ENCODE measurements at regions not wholly inside any gene's neighbourhood (a gene's known extent, or its start where the extent isn't known, plus 50 kb on each side); places are given as distances from the start of the nearest gene placed in this dataset.

- Histone ChIP-seq H3K27ac (no peak overlapping the region), H3K36me3 (no peaks in the 10 kb centered on the region), H3K4me1 (no peaks in the 10 kb centered on the region), H3K9me3 (no peaks in the 10 kb centered on the region), H3K27me3 (no peaks in the 10 kb centered on the region), H3K4me3 (no peak overlapping the region)
- intact Hi-C loops (cut with DNase I) = no loop called here
- no peak for TF ChIP-seq CTCF (IDR thresholded peaks at IDR 0.05)
- DNase-seq (ENCODE audit: low spot score in 2 of 2) = no peak
Observed at GRCh38 chr4:187364401-187364800, 631.2 kb upstream of the ZFP42 start.

- H3K36me3 ChIP-seq = no peaks in the 10 kb centered on the region
- H3K27me3 ChIP-seq = no peaks in the 10 kb centered on the region
- TF ChIP-seq CTCF (IDR thresholded peaks at IDR 0.05) = no peak
- no peak for DNase-seq (ENCODE audit: low spot score in 2 of 2)
- no peaks in the 10 kb centered on the region for H3K9me3 ChIP-seq
- H3K4me3 ChIP-seq = no peak overlapping the region
- intact Hi-C loops (cut with DNase I) = no loop called here
- H3K27ac ChIP-seq = no peak overlapping the region
- H3K4me1 ChIP-seq = no peaks in the 10 kb centered on the region
Observed at GRCh38 chr4:187364851-187365250, 630.7 kb upstream of the ZFP42 start.

- no peak overlapping the region for H3K4me3 ChIP-seq
- no peaks in the 10 kb centered on the region for H3K27me3 ChIP-seq
- TF ChIP-seq CTCF (IDR thresholded peaks at IDR 0.05) = no peak
- intact Hi-C loops (cut with DNase I) = no loop called here
- H3K27ac ChIP-seq = no peak overlapping the region
- no peaks in the 10 kb centered on the region for H3K9me3 ChIP-seq
- DNase-seq (ENCODE audit: low spot score in 2 of 2) = no peak
- no peaks in the 10 kb centered on the region for H3K4me1 ChIP-seq
- H3K36me3 ChIP-seq = no peaks in the 10 kb centered on the region
Observed at GRCh38 chr4:187366530-187366929, 629.0 kb upstream of the ZFP42 start.

- no peak overlapping the region for H3K27ac ChIP-seq
- H3K4me3 ChIP-seq = no peak overlapping the region
- no peaks in the 10 kb centered on the region for H3K9me3 ChIP-seq
- TF ChIP-seq CTCF (IDR thresholded peaks at IDR 0.05) = no peak
- intact Hi-C loops (cut with DNase I) = no loop called here
- no peak for DNase-seq (ENCODE audit: low spot score in 2 of 2)
- no peaks in the 10 kb centered on the region for H3K36me3 ChIP-seq
- H3K27me3 ChIP-seq = no peaks in the 10 kb centered on the region
- H3K4me1 ChIP-seq = no peaks in the 10 kb centered on the region
Observed at GRCh38 chr4:187370918-187371317, 624.7 kb upstream of the ZFP42 start.

- no peak overlapping the region for H3K27ac ChIP-seq
- H3K4me1 ChIP-seq = no peaks in the 10 kb centered on the region
- intact Hi-C loops (cut with DNase I) = no loop called here
- H3K9me3 ChIP-seq = peaks cover 0 to 6% of the 10 kb centered on the region in 2 donors
- no peak overlapping the region for H3K4me3 ChIP-seq
- TF ChIP-seq CTCF (IDR thresholded peaks at IDR 0.05) = no peak
- no peak for DNase-seq (ENCODE audit: low spot score in 2 of 2)
- H3K36me3 ChIP-seq = no peaks in the 10 kb centered on the region
- H3K27me3 ChIP-seq = no peaks in the 10 kb centered on the region
Observed at GRCh38 chr4:187378441-187378840, 617.1 kb upstream of the ZFP42 start.

GRCh38 chr4:187380181-187380581 lies 615.4 kb upstream of the ZFP42 start:
- intact Hi-C loops (cut with DNase I) = no loop called here

More at GRCh38 chr4:187380181-187380581, 615.4 kb upstream of the ZFP42 start:
- no peak for TF ChIP-seq CTCF (IDR thresholded peaks at IDR 0.05)
- Histone ChIP-seq H3K27ac (no peak overlapping the region), H3K27me3 (no peaks in the 10 kb centered on the region), H3K9me3 (peaks cover 0 to 6% of the 10 kb centered on the region in 2 donors), H3K4me3 (no peak overlapping the region), H3K36me3 (no peaks in the 10 kb centered on the region), H3K4me1 (no peaks in the 10 kb centered on the region)
- DNase-seq (ENCODE audit: low spot score in 2 of 2) = no peak

Data from ascending aorta (tissue), 2 donors.